H4 (cell line): ENCODE measurements at regions not wholly inside any gene's neighbourhood (a gene's known extent, or its start where the extent isn't known, plus 50 kb on each side); places are given as distances from the start of the nearest gene placed in this dataset.
A peak's percentile ranks its signal among the peaks of the same experiment; 100 is the strongest.
"Not testable (repeated sequence)": the region's sequence is repeated elsewhere in the genome, so short reads cannot be mapped to it uniquely, and the experiment has no call there.

Source experiments
- DNase-seq: peaks from one replicate; pipeline ENCODE4 v3.0.0-alpha.2; 2015; ENCODE audit warnings: low spot score

DNA sequence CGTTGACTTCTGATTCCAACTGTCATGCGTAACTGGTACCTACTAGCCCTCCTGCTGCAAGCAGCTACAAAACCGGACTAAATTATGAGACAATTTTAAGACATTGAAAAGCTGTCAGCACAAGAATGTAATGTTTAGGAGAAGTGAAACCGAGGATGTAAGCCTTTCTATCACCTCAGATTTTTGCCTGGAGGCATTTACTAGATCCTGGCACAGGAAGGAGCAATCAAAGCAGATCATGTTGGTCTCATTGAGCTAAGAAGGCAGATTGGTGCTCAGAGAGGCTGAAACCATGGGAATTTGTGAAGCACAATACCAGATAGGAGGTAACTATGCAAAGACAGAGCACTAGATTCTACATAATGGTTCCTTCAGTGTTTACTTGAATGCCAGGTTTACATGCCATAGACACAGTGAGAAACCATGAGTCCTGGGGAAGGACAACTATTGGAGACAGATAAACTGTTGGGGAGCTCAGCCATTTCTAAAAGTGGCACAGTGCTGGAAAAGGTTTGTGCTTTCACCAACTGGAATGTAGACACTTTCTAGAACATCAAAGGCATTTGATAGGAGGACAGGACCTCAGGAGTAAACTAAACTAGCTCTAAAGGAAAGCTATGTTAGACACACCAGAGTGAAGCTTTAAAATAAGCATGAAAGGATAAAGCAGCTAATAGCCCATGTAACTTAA is 179.4 kb downstream of the LYPLAL1 start:
- no peak for DNase-seq

- no peak for DNase-seq
Observed at GRCh38 chr1:219350172-219350931, 176.7 kb downstream of the LYPLAL1 start.

DNA sequence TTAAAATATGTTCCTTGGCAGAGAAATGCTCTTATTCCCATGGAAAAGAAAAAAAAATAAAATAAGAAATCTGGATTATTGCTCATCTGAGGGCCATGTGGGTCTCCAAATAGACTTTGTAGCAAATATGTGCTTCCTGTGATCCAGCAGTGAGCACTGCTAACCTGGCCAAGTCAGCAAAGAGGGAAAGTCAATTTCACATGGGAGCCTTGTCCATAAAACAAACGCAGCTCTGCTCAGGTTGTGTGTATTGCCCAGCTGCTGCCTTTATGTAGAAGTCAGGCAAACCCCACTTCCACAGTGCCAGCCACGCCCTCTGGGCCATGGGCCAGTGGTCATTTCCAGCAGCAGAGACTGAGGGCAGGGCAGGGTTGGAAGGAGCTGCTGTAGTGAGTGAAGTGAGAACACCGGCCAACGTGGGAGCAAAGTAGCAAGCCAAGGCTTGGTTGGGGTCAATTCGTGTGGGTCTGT is 174.3 kb downstream of the LYPLAL1 start:
- DNase-seq, result no peak

GRCh38 chr1:219347376-219347775 is 173.7 kb downstream of the LYPLAL1 start:
- DNase-seq, result no peak

- no peak for DNase-seq
Observed at GRCh38 chr1:219345953-219346352, 172.3 kb downstream of the LYPLAL1 start.

DNA sequence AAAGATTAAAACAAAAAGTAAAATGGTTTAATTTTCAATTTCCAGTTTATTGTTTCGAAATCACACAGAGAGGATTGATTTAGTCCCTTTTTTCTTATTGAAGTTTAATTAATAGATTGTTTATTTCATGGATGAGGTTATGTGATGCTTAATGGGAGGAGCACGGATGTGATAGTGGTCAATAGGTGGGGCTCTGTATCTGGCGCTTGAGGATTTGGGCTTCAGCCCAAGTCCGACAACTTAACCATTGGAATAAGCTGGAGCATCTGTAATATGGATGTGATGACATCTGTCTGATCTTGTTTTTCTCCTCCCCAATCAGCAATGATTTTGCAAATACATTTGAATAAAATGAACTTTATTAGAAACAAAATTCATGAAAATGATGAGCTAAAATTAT is 169.2 kb downstream of the LYPLAL1 start:
- no peak for DNase-seq

DNA sequence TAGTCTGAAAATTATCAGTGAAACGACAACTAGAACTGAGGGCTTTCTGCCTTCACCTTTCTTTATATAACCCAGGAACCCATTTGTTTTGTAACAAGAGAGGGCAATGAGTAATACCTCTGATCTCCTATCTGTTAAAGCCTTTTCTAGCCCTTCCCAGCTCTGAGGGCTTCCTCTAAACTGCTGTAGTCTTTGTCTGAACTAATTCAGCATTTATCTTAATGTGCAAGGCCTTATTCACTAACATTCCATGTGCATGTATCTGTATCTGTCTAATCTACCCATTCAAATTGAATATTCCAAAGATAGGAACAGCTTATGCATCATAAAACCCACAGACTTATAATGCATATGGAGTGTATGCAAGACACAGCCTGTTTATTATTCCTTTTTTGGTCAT is 167.1 kb downstream of the LYPLAL1 start:
- DNase-seq, result no peak

GRCh38 chr1:219339466-219339865 is 165.8 kb downstream of the LYPLAL1 start:
- DNase-seq, result no peak

DNA sequence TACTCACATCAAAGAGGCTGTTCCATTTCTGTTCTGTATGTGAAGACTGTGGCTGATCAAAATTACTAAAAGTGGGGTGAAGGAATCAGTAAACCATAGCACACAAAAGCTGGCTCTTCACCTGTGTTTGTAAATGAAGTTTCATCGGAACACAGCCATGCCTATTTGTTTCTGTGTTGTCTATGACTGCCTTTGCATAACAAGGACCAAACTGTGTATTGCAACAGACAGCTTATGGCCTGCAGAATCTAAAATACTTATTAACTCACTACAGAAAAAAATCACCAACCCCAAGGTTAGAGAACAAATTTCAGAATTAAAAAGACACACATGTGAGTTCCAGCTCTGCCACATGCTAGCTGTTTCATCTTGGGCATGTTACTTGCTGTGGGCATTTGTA is 163.9 kb downstream of the LYPLAL1 start:
- no peak for DNase-seq

DNA sequence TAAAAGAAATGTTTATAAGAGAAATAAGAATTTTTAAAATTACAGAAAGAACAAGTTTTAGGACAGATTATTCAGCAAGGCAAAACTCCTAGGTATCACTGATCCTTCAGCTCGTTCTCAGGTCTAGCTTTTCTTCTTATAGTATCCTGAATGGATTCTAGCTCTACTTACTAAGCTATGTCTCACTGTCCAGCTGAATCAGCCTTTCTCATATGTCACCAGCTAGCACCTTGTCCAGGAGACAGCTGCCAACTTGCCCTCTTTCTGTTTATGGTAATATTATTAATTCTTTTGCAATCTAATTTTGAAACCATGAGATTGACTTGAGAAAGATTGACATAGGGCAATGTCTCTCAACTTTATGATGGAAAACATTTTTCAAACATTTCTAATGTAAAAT is 159.9 kb downstream of the LYPLAL1 start:
- DNase-seq, result no peak

DNA sequence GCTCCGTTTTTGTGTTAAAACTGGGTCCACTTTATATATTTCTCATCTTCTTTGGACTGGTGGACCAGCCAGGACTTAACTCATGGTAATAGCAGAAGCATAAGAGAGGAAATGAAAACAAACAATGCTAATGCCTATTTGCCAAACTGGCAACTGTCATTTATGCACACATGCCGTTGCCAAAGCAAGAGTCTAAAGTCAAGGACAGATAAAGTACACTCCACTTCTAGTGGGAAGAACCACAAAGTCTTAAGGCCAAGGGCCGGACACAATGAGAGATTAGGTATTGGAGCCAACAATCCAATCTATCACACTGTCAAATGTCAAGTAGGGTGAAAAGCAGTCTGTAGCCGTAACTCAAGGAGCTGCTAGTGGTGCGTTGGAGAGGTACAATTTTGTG is 157.7 kb downstream of the LYPLAL1 start:
- no peak for DNase-seq

- DNase-seq, result no peak
Observed at GRCh38 chr1:219330669-219331068, 157.0 kb downstream of the LYPLAL1 start.

DNA sequence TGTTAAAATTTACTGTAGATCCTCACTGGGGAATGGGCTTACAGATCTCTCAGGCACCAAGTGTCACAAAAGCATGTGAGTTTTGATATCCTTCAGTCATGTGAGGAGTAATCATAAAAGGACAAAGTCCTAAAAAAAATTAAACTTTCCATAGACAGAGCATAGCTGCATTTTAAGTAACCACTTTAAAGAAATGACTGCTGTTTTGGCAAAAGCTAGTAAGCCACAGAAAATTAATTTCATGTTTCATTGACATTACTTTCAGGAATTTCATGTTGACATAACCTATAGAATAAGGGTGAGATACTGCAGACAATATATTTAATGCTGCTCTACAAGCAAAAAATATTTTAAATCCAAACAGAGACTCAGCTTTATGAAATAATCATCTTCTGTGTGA is 156.3 kb downstream of the LYPLAL1 start:
- no peak for DNase-seq

DNA sequence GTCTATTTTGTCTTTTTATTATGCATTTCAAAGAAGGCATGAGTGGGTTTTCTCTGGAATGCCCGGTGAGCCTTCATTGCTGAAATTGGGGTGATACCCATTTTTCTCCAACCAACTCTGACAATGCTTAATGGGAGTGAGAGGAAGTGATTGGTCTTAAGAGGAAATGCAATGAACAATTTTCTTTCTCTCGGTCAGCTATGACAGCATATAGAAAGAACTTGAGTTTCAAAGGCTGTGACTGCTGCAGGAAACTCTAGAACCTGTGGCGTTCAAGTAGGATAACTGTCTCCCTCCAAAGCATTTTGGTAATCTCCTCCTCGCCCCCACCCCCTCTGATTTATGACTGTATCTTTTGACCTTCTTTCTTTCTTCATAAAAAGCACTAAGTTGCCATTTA is 155.9 kb downstream of the LYPLAL1 start:
- DNase-seq, result no peak

- no peak for DNase-seq
Observed at GRCh38 chr1:219326843-219327242, 153.2 kb downstream of the LYPLAL1 start.

DNA sequence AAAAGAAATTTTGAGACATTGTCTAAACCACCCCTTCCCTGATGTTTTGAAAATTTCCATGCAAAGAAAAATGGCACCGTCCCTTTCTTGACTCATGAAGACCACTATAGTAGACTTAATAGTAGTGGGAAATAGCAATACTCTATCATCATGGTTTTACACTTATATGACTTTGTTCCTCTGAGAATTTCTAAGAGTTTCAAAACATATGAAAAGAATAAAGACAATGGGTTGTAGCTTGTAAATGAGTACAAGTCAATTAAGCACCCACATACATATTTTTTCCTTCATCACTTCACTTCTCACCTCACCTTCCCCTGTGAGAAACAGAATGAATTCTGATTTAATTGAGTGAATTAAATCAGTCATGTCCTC is 151.7 kb downstream of the LYPLAL1 start:
- no peak for DNase-seq

- DNase-seq, result peak; percentile 84
Observed at GRCh38 chr1:219324629-219325367, 151.1 kb downstream of the LYPLAL1 start.

DNA sequence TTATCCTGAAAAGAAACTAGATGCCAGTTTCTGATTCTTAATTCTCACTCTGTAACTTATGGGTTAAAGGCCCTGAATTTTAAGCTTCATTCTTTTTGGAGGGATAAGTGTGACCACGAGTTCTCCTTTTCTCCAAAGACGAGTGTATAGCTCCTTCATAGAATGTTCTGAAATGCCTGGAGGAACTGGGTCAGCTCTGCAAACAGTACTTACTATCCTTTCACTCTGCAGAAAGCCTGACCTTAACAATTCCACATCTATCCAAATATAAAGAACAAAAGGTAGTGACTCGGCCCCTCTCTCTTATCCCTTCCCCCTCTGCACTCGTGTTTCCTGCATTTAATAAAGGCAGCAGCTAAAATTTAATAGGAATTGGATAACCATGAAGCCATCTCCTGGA is 150.5 kb downstream of the LYPLAL1 start:
- DNase-seq, result no peak

DNA sequence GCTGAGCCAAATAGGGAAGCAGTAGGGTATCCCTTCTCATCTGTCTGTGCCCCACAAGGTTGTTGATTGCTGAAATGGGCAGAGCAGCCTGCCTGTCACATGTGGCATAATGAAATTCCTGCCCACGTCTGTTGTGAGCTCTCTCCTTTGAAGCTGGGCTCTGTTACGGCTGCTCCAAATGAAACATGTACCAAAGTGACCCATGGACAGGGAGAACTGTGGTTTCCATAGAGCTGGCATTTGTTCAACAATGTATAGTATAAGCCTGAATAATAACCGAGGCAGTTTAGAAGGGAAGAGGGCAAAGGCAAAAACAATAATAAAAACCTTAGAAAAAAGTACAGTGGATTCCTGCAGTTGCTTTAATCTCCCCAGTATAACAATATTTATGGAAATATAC is 149.7 kb downstream of the LYPLAL1 start:
- DNase-seq, result no peak

- DNase-seq, result no peak
Observed at GRCh38 chr1:219322766-219323165, 149.1 kb downstream of the LYPLAL1 start.

GRCh38 chr1:219320563-219320962 is 146.9 kb downstream of the LYPLAL1 start:
- not testable (repeated sequence) for DNase-seq

DNA sequence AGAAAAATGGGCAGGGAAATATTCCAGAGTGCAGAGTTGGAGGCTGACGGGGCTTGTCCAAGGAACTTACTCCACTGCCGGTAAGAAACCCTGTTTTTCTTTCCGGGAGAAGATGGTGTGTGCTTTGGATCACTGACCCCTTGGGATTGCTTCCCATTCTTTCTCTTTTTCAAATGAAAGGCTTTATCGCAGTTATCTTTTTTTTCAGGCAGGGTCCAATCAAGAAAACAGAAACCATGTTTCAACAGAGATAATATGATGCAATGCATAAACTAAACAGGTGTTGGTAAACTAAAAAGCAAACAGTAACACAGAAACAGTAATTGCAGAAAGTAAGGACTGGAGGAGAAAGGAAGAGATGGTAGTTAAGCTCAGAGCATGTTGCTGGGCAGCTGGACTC is 145.1 kb downstream of the LYPLAL1 start:
- no peak for DNase-seq
